HG02759 (cell line): ENCODE measurements at regions not wholly inside any gene's neighbourhood (a gene's known extent, or its start where the extent isn't known, plus 50 kb on each side); places are given as distances from the start of the nearest gene placed in this dataset.
"Not testable (repeated sequence)": the region's sequence is repeated elsewhere in the genome, so short reads cannot be mapped to it uniquely, and the experiment has no call there.

Experiments
- ATAC-seq: cut with Tn5 transposase; IDR thresholded peaks from one replicate; pipeline ENCODE4 v1.9.1; 2021; ENCODE audit warnings: mild to moderate bottlenecking, moderate library complexity; ENCODE audit not compliant: unreplicated experiment

GRCh38 chr6:170087421-170087780 is 203.5 kb downstream of the DLL1 start:
- ATAC-seq: not testable (repeated sequence)

GRCh38 chr6:170086639-170087420 is 204.0 kb downstream of the DLL1 start:
- ATAC-seq: no peak

- ATAC-seq: no peak
These were observed 205.1 kb downstream of the DLL1 start for GRCh38 chr6:170085475-170086401.

- no peak for ATAC-seq
These were observed 206.6 kb downstream of the DLL1 start for GRCh38 chr6:170084166-170084730.

GRCh38 chr6:170083236-170084051 is 207.4 kb downstream of the DLL1 start:
- ATAC-seq: no peak

GRCh38 chr6:170082531-170083187 is 208.2 kb downstream of the DLL1 start:
- no peak for ATAC-seq

GRCh38 chr6:170082067-170082466 is 208.8 kb downstream of the DLL1 start:
- ATAC-seq: no peak

GRCh38 chr6:170081556-170081955 is 209.3 kb downstream of the DLL1 start:
- ATAC-seq: no peak

GRCh38 chr6:170080828-170081371 is 210.0 kb downstream of the DLL1 start:
- no peak for ATAC-seq

GRCh38 chr6:170080169-170080827 is 210.6 kb downstream of the DLL1 start:
- no peak for ATAC-seq

- no peak for ATAC-seq
These were observed 214.3 kb downstream of the DLL1 start for GRCh38 chr6:170076466-170077165.

- ATAC-seq: no peak
These were observed 215.1 kb downstream of the DLL1 start for GRCh38 chr6:170075659-170076223.

- no peak for ATAC-seq
These were observed 216.0 kb downstream of the DLL1 start for GRCh38 chr6:170074907-170075306.

GRCh38 chr6:170074435-170074834 is 216.4 kb downstream of the DLL1 start:
- no peak for ATAC-seq

- no peak for ATAC-seq
These were observed 217.0 kb downstream of the DLL1 start for GRCh38 chr6:170073846-170074245.

GRCh38 chr6:170072246-170072645 is 218.6 kb downstream of the DLL1 start:
- ATAC-seq: no peak

GRCh38 chr6:170069611-170070010 is 221.3 kb downstream of the DLL1 start:
- ATAC-seq: no peak

GRCh38 chr6:170068496-170068895 is 222.4 kb downstream of the DLL1 start:
- ATAC-seq: no peak
